NCI-H2171 (cell line): ENCODE measurements at regions not wholly inside any gene's neighbourhood (a gene's known extent, or its start where the extent isn't known, plus 50 kb on each side); places are given as distances from the start of the nearest gene placed in this dataset.
"Not testable (repeated sequence)": the region's sequence is repeated elsewhere in the genome, so short reads cannot be mapped to it uniquely, and the experiment has no call there.

Source experiments
- DNase-seq: peaks from one replicate; lab custom pipeline; 2025; lab: John Stamatoyannopoulos, UW

DNA sequence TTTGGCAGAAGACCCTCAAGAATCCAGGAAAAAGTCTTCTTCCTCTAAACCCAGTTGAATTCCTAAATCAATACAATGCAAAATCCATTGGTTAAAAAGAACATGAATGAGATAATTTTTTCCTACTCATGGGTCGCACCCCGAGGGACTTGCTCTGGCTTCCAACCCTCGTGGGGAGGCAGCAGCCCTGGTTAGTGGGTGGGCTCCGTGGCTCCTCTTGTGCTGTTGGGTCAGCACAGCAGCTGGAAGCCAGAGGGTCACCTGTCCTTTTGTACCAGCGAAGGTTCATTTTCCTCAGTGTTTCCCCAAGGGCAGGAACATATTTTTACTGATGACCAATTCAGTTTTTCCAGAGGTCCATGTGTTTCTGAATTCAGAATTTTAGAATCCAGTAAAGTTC, 120.6 kb upstream of the S1PR3 start:
- no peak for DNase-seq

DNA sequence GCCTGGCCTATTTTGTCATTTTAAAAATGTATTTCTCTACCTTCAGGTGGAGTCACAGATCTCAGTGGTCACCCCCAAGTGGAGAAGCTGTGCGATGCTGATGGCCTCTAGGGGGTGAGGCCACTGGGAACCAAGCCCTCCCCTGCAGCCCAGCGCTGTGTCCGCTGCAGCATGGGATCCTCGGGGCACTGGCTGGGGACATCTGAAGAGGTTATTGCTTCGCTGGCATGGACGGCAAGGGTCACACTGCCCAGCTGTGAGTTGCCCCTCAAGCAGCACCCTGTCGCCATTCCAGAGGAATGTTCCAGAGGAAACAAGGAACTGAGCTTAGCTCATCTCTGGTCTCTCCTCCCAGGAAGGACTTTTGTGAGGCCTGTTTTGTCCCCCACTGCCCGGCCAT, 119.6 kb upstream of the S1PR3 start:
- no peak for DNase-seq

DNA sequence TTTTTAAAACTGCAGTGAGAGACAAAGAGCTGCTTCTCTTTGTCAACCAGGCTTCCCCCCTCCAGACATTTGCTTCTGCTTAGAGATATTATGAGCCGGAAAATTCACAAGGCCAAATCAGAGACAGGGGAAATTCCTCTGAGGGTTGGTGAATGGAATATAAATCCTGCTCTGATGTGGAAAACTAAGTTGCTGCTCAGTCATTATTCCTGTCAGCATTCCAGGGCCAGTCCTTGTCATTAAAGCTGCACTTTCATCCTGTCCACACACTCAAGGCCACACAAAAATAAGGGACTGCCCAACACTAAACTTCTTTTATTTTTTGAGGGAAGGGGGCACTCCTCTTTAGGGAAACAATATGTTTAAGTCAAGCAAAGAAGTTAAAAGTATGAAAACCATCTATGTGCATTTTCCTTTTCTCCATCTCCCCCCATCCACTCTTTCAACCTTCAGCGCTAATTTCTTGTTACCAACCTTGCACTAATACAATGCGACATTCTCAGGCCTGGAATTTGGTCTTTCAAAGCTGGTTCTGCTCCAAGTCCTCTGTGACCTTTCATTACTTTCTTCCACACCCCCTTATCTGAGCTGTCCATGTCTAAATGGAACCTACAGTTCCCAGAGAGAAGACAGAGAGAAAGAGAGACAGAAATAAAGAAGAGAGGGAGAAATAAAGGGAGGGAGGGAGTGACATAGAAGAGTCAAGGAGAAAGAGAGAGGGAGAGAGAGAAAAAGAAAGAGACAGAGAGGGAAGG, 118.9 kb upstream of the S1PR3 start:
- DNase-seq: no peak

DNA sequence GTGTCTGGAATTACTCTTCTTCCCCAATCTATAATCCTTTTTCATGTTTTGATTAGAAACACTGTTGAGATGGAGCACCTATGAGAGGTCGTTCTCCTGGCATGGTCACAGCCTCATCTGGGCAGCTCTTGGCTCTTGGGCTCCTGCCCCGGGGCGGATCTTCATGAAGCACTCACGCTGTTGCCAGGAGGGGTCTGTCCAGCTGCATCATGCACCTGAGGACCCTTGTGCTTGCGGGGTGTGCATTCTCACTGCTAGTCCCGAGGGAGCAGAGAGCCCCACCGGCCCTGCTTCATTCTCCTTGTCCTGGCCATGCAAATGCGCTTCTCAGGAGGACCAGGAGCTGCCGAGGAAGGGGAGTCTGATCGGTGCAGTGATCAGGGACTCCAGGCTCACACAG, 117.6 kb upstream of the S1PR3 start:
- DNase-seq: no peak

DNA sequence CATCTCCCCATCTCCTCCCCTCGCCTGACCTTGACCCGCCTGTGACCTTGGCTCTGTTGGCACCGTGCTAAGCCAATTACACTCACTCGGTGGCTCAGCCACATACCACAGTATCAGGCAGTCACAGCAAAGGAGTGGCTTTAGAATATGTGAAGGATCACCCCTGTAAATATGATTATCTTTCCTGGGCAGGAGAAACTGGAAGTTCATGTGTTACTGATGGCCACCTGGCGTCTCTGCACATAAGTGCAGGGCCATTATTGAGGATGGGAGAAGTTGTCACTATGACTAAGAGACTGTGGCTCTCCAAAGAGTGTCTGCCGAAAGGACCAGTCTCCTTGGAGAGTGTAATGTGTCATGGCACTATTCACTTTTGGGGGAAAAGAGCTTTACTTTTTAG, 116.9 kb upstream of the S1PR3 start:
- DNase-seq: no peak

DNA sequence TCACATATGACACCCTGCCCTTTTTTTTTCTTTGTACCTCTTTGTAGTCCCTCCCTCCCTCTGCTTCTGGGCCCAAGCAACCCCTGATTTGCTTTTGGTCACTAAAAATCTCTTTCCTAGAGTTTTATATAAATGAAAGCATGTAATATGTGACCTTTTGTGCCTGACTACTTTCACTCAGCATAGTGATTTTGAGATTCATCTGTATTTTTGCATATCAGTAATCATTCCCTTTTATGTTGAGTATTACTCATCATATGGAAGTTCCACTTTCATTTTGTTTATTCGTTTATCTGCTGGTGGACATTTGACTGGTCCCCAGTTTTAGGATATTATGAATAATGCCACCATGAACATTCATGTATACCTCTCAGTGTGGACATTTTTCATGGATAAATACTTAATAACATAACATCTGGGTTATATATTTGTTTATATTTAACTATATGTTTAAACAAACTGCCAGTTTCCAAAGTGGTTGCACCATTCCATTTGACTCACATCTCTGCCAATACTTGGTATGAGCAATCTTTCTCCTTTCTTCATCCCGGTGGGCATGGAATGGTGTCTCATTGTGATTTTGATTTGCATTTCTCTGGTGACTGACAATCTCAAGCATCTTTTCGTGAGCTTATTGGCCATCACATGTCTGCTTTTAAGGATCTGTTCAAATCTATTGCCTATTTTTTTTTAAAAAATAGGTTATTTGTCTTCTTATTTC, 115.7 kb upstream of the S1PR3 start:
- no peak for DNase-seq

DNA sequence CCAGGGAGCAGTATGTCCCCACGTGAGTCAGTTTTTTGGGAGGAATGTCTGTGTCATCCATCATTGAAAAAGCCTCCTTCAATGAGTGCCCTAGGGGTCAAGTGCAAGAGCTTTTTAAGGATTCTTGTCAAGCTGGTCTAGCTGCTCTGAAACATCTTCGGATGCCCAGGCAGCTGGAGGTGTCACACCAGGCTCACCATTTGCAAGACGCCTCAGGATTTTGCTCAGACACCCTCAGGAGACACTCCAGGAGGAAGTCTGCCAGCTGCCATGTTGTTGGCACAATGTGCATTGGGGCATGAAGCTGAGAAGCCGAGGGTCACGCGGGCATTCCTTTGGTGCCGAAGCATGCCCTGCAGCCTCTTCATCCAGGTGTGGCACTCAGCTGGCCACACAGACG, 111.1 kb upstream of the S1PR3 start:
- DNase-seq: no peak

DNA sequence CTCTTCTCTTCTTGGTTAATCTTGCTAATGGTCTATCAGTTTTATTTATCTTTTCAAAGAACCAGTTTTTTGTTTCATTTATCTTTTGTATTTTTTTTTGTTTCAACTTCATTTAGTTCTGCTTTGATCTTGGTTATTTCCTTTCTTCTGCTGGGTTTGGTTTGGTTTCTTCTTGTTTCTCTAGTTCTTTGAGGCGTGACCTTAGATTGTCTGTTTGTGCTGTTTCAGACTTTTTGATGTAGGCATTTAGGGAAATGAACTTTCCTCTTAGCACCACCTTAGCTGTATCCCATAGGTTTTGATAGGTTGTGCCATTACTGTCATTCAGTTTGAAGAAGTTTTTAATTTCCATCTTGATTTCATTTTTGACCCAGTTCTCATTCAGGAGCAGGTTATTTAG, 107.0 kb upstream of the S1PR3 start:
- not testable (repeated sequence) for DNase-seq

DNA sequence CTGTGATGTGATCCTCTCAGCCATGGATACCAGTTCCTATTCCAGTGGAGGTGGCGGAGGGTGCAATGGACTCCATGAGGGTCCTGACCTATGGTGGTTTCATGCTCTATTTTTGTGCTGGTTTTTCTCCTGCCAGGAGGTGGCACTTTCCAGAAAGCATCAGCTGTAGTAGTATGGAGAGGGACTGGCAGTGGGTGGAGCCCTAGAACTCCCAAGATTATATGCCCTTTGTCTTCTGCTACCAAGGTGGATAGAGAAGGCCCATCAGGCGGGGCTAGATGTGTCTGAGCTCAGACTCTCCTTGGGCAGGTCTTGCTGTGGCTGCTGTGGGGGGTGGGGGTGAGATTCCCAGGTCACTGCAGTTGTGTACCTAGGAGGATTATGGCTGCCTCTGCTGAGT, 104.5 kb upstream of the S1PR3 start:
- not testable (repeated sequence) for DNase-seq

DNA sequence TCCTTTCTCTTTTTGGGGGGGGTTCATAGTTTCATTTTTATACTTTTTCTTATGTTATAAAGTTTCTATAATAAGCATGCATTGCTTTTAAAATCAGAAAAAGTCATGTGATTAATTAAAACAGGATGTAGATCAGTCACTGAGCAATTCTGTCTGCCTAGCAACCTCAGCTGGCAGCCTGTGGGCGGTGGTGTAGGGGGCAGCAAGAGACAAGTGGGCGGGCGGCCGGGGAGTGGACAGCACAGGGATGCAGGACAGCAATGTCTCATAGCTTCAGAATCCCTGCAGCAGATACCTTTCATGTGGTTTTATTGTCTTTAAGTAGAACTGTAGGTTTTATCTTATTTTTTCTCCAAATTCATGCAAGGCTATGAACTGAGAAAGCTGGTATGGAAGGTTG, 101.9 kb upstream of the S1PR3 start:
- no peak for DNase-seq

DNA sequence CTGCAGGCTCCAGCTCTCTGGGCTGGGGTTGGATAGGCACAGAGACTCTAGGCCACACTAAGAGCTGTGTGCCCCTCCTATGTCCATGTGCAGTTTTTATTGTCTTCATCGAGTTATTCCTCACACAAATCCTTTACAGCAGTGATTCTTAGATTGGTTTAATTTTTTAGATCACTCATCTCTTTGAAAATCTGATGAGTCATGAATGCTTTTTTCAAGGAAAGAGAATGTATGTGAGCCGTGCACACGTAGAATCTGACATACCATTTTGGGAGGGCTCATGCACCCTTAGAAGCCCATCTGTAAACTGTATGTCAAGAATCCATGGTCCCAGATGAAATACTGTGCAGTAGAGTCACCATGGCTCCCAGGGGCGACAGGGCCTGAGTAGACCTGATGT, 100.7 kb upstream of the S1PR3 start:
- no peak for DNase-seq

DNA sequence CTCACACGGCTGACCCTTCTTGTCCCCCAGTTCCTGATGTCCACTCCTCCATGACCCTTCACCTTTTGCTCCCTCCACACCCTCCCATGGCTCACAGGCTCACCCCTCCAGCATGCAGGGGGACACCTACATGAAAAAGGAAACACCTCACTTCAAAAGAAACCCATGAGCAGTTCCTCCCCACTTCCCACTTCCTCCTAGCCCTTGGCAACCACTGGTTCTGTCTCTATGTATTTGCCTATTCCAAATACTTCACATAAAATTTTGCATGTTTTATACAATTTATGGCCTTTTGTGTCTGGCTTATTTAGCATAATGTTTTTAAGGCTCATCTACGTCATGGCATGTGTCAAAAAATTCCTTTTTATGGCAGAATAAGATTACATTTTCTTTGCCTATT, 100.2 kb upstream of the S1PR3 start:
- DNase-seq: no peak

DNA sequence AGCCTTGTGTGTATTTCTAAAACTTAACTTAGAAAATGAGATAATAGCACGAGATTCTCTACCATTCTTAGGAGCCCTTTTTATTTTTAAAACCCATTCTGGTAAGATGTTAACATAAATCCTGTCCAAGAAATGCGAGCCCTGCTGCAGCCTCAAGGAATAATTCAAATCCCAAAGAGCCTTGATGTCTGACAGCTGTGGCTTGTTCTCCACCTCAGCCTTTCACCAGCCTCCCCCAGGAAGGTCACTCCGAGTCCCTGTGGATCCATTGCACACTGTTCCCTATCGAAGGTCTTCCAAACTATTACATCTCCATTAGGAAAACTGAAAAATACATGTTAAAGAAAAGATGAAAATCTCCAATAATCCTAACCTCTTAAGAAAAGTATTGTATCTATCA, 98.5 kb upstream of the S1PR3 start:
- no peak for DNase-seq

DNA sequence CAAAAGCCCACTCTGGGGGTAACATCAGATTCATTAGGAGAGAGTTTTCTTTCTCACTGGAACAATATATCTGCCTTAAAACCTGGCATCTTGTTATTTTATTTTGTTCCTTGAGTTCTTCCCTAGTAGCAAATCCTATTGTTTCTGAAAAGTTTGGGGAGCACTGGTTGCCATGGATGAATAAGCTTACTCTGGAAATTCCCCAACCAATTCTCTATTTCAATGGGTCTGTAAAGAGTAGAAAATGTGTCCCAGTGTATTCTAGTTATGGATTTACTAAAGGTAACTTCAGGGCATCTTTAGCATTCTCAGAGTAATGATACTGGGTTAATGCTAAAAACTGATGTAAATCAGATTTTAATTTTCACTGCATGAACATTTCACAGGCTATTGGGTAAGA, 94.2 kb upstream of the S1PR3 start:
- DNase-seq: no peak

DNA sequence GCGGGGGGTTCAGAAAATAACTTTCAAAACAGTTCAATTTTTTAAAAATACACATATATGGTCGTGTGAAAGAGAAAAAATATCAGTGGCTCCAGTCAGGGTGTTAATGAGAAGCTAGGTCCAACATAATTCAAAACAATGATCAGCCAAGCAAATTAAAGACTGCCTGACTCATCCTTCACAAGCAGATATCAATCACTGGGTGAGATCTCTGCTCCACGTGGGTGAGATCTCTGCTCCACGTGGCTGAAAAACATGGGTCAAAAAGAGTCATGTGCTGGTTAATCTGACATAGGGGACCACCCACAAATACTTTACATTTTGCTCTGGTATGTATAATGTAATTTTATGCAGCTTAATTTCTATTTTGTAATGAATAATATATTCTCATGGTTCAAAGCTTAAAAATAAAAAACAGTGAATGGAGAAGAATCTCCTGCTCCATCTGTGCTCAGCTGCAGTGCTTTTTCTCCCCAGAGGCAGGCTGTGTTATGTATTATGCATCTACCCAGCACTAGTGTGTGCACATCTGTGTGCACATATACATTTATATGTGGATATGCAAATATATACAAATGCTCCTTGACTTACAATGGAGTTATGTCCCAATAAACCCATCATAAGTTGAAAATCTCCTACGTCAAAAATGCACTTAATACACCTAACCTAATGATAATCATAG, 93.1 kb upstream of the S1PR3 start:
- DNase-seq: no peak

DNA sequence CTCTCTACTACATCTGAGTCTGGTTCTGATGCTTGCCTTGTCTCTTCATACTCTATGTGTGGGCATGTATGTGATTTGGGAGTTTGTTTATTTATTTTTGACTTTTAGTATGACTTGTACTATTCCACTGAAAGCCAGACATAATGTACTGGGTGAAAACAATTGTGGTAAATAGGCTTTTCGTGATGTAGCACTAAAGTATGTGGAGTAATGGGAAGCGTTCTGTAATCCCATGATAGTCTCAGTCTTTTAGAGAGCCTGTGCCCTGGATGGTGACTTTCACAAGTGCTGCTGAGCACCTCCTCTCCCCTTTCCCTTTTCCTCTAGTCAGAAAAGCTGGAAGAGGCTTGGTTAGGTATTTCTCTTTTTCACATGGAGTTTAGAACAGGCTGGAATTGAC, 85.8 kb upstream of the S1PR3 start:
- DNase-seq: no peak

DNA sequence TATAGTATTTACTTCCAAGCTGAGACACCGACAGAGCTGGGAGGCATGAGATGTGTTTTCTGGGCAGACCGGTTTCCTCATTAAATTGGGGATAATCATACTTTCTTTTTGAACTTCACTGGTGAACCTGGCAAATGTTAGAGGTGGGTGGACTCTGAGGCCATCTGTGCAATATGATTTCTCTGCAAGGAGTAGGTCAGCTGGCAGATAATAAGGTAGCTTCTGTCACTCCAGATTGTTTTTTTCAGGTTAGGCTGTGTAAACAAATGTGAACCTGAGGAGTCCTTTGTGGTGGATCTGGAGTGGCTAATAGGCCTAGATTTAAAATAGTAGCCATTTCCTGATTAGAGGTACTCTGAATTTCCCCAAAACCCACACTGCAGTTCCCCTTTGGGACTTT, 75.4 kb upstream of the S1PR3 start:
- DNase-seq: no peak

DNA sequence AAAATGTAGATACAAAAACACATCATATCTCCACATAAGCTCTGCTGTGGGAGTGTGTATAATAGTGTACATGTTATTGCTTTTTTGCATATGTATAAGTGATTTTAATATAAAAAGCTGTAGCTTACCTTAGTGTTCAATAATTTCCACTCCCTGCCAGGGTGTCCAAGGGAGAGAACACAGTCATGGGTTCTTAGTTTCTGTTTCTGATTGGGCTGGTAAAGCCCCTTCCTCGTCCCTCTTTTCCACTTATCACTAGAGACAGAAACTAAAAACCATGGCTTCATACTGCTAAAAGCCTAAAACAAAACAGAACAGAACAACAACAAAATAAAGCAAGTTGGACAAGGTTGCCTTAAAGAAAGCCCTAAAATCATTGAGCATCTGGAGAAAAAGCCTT, 74.4 kb upstream of the S1PR3 start:
- no peak for DNase-seq

DNA sequence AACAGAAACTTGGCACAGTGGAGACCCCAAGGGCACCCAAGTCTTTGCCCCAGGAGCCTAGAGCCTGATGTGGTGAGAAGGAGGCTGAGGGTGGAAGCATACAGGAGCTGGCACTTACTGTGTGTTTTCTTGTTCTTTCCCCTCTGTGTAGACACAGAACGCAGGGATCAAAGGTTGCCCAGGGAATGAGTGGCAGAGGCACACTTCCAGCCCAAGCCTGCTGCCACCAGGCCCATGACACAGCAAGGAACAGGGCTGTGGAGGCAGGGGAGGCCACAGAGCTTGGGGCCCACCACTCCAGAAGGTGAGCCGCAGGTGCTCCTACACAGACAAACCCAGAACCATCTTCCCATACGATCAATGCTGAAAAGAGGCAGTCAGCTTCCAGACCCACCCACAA, 73.9 kb upstream of the S1PR3 start:
- DNase-seq: no peak

DNA sequence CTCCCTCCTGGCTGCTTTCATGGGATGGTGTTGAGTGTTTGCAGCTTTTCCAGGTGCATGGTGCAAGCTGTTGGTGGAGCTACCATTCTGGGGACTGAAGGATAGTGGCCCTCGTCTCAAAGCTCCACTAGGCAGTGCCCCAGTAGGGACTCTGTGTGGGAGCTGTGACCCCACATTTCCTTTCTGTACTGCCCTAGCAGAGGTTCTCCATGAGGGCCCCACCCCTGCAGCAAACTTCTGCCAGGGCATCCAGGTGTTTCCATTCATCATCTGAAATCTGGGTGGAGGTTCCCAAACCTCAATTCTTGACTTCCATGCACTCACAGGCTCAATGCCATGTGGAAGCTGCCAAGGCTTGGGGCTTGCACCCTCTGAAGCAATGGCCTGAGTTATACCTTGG, 72.7 kb upstream of the S1PR3 start:
- not testable (repeated sequence) for DNase-seq

DNA sequence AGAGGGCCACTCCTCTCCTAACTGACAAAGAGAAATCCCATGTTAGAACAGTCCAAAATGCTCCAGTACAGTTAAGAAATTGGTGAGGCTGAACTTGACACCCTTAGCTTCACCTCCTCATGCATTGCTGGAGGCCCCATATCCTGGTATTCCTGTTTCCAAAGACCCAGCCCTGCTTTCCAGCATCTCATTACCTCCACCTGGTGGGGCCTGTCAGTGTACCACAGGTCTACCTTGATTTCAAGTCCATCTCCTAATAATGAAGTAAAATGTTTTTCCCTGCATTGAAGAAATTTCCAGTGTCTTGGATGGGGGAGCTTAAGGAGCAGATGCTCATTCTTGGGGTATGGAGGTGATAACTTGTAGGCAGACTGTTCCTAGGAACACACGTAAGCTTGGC, 70.6 kb upstream of the S1PR3 start:
- DNase-seq: no peak

DNA sequence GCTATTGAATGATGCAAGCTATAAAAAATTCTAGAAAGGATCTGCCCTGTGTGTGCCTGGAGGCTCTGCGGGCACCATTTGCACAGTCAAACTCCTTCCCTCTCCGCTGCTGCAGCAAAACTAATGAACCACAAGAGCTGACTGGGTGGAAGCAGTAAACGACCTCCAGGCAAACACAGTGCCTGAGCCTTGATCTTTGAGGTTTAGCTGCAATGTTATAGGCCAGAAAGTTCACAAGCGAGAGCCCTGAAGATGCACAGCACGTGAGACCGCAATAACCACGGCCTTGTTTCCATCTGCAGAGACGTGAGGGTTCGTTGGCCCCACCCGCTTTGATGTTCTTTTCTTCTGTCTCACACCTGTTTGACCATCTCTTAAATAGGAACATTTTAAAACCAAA, 69.2 kb upstream of the S1PR3 start:
- no peak for DNase-seq

DNA sequence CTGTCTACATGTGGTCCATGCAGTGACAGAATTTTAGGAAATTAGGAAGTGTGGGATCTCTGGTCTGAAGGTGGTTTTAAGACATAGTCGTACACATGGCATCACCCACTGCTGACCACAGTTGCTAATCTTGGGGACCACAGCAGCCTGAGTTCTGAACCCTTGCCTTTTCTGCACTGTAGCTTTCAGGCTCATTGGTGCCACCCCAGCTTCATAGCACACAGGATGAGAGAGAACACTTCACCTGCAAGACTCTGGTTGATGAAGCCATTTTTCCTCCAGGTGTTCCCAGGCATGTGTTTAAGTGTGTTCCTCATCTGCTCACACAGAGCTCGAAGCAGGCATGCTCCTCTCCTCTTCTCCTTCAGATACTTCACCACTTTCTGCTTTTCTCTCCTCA, 68.2 kb upstream of the S1PR3 start:
- no peak for DNase-seq
